ENCODE measurements at regions not wholly inside any gene's neighbourhood (a gene's known extent, or its start where the extent isn't known, plus 50 kb on each side); places are given as distances from the start of the nearest gene placed in this dataset.

- TF ChIP-seq GABPA (IDR thresholded peaks at IDR 0.05; ENCODE audit: low read depth) (no peak), RAD21 (IDR thresholded peaks at IDR 0.05; ENCODE audit: low read length) (no peak), FOXJ3 (CRISPR knock-in tag; IDR thresholded peaks at IDR 0.05) (no peak), FOSL2 (IDR thresholded peaks at IDR 0.05; ENCODE audit: borderline replicate concordance, low read depth) (no peak), JUND (IDR thresholded peaks at IDR 0.05) (no peak), PBX3 (IDR thresholded peaks at IDR 0.05) (no peak), NRF1 (IDR thresholded peaks at IDR 0.05; ENCODE audit: low read depth, low read length) (no peak)
- TF ChIP-seq, protein P1, sequence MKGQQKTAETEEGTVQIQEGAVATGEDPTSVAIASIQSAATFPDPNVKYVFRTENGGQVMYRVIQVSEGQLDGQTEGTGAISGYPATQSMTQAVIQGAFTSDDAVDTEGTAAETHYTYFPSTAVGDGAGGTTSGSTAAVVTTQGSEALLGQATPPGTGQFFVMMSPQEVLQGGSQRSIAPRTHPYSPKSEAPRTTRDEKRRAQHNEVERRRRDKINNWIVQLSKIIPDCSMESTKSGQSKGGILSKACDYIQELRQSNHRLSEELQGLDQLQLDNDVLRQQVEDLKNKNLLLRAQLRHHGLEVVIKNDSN (IDR thresholded peaks at IDR 0.05; ENCODE audit: borderline replicate concordance, low read depth), result no peak
- H3K79me2 ChIP-seq (ENCODE audit: insufficient read depth), result no peaks in the 10 kb centered on the region
- POLR2A ChIA-PET, result no interaction called here
- CTCF ChIA-PET, result interaction anchor here (0.6 to 1.7 kb wide), 3 partner anchors 18 to 685 kb away, joined by 3 to 6 read pairs (median 3); no protein-coding TSS in a partner anchor
- H3K4me2 ChIP-seq, result no peak overlapping the region
- no peaks in the 10 kb centered on the region for H3K36me3 ChIP-seq (replicated peaks in 1 of 2; ENCODE audit: control insufficient read depth in 1 of 2, insufficient read depth in 2 of 2, low read length in 1 of 2)
- no peaks in the 10 kb centered on the region for H3K9me3 ChIP-seq
- H3K4me3 ChIP-seq (ENCODE audit: low read depth in 2 of 2, low read length in 1 of 2), result no peak overlapping the region
- H3K9ac ChIP-seq, result no peak overlapping the region
- no peaks in the 10 kb centered on the region for H3F3A ChIP-seq (replicated peaks; ENCODE audit: insufficient read depth)
- H3K9me2 ChIP-seq, result no peaks in the 10 kb centered on the region
- no peak overlapping the region for H2AFZ ChIP-seq (ENCODE audit: low read depth)
- no peak overlapping the region for H3K27ac ChIP-seq (ENCODE audit: low read depth in 2 of 2, low read length in 1 of 2)
- WGBS (ENCODE audit: low lambda C conversion rate), result 100% methylated on average over 1 of the region's 4 CpGs
- peaks cover 5 to 32% of the 10 kb centered on the region in 2 experiments; a peak in 2 of 4 replicates for H3K4me1 ChIP-seq (ENCODE audit: control insufficient read depth in 1 of 2, insufficient read depth in 2 of 2, low read depth in 1 of 2, low read length in 1 of 2)
- H4K20me1 ChIP-seq (ENCODE audit: insufficient read depth), result no peaks in the 10 kb centered on the region
- no peak for DNase-seq
- H3K27me3 ChIP-seq (ENCODE audit: insufficient read depth), result no peaks in the 10 kb centered on the region
Measured at GRCh38 chr2:201964011-201964410, 69.6 kb upstream of the FZD7 start.

DNA sequence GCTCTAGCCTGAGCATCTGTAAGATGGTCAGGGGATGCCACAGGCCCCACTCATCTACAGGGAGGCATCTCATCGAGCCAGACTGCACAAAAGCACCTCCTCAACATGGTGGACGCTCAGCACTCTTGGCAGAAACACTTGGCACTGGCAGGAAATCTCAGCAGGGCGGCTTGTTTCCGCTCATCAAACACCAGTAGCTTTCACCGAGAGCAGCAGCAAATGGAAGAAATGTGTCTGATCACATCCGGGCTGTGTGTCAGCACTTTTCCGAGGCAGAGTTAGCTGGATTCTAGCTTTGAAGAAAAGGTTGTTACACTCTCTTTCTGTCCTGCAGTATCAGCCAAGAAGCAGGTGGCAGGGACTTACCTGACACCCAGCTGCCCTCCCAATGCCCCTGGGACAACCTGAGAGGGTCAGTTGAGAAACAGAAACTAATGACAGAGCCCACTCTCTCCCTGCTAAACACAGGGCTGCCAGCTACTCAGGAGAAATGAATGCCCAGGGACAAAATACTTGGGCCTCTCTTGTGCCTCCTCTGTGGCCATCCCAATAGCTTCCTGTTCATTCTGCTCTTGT is 68.9 kb upstream of the FZD7 start:
- Histone ChIP-seq H3K4me2 (no peak overlapping the region), H4K20me1 (ENCODE audit: insufficient read depth) (no peaks in the 10 kb centered on the region), H3K4me3 (ENCODE audit: low read depth in 2 of 2, low read length in 1 of 2) (no peak overlapping the region), H2AFZ (ENCODE audit: low read depth) (no peak overlapping the region), H3F3A (replicated peaks; ENCODE audit: insufficient read depth) (no peaks in the 10 kb centered on the region), H3K27ac (ENCODE audit: low read depth in 2 of 2, low read length in 1 of 2) (no peak overlapping the region), H3K9me3 (no peaks in the 10 kb centered on the region), H3K9me2 (no peaks in the 10 kb centered on the region), H3K79me2 (ENCODE audit: insufficient read depth) (no peaks in the 10 kb centered on the region), H3K27me3 (ENCODE audit: insufficient read depth) (no peaks in the 10 kb centered on the region), H3K4me1 (ENCODE audit: control insufficient read depth in 1 of 2, insufficient read depth in 2 of 2, low read depth in 1 of 2, low read length in 1 of 2) (peaks cover 5 to 39% of the 10 kb centered on the region in 2 experiments; a peak in 2 of 4 replicates), H3K36me3 (replicated peaks in 1 of 2; ENCODE audit: control insufficient read depth in 1 of 2, insufficient read depth in 2 of 2, low read length in 1 of 2) (no peaks in the 10 kb centered on the region), H3K9ac (no peak overlapping the region)
- POLR2A ChIA-PET, result no interaction called here
- CTCF ChIA-PET, result interaction anchor here (0.6 to 5.0 kb wide), 10 partner anchors 10 to 686 kb away, joined by 3 to 22 read pairs (median 3); no protein-coding TSS in a partner anchor
- WGBS (ENCODE audit: low lambda C conversion rate), result 87% methylated on average over 7 of the region's 7 CpGs
- DNase-seq, result no peak
- TF ChIP-seq MXI1 (IDR thresholded peaks at IDR 0.05; ENCODE audit: low read depth, low read length) (no peak), IRF3 (IDR thresholded peaks at IDR 0.05; ENCODE audit: low read depth, low read length) (no peak), GATA2 (CRISPR knock-in tag; IDR thresholded peaks at IDR 0.05) (no peak), SIN3A (IDR thresholded peaks at IDR 0.05; ENCODE audit: borderline replicate concordance, low read depth, low read length) (no peak), FOXM1 (IDR thresholded peaks at IDR 0.05; ENCODE audit: low read depth) (no peak), REST (IDR thresholded peaks at IDR 0.05; ENCODE audit: low read depth, low read length) (no peak), PBX3 (IDR thresholded peaks at IDR 0.05) (no peak), RXRA (IDR thresholded peaks at IDR 0.05; ENCODE audit: borderline replicate concordance, low read depth) (no peak), EP300 (IDR thresholded peaks at IDR 0.05; ENCODE audit: borderline replicate concordance in 1 of 2, low read depth in 1 of 2, low read length in 1 of 2) (no peak)
- TF ChIP-seq, protein P2, sequence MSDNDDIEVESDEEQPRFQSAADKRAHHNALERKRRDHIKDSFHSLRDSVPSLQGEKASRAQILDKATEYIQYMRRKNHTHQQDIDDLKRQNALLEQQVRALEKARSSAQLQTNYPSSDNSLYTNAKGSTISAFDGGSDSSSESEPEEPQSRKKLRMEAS (IDR thresholded peaks at IDR 0.05; ENCODE audit: low read depth), result no peak
- TF ChIP-seq, protein P3, sequence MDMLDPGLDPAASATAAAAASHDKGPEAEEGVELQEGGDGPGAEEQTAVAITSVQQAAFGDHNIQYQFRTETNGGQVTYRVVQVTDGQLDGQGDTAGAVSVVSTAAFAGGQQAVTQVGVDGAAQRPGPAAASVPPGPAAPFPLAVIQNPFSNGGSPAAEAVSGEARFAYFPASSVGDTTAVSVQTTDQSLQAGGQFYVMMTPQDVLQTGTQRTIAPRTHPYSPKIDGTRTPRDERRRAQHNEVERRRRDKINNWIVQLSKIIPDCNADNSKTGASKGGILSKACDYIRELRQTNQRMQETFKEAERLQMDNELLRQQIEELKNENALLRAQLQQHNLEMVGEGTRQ (IDR thresholded peaks at IDR 0.05; ENCODE audit: borderline replicate concordance, low read depth, low read length), result no peak

Measured in SK-N-SH (cell line).